PC-3 (cell line): ENCODE measurements at regions not wholly inside any gene's neighbourhood (a gene's known extent, or its start where the extent isn't known, plus 50 kb on each side); places are given as distances from the start of the nearest gene placed in this dataset.
"Not testable (repeated sequence)": the region's sequence is repeated elsewhere in the genome, so short reads cannot be mapped to it uniquely, and the experiment has no call there.

Source experiments
- ATAC-seq: fragments of 200-7000 bp; cut with Tn5 transposase; 2 replicates; pipeline ENCODE4 v1.9.1; 2020; ENCODE audit warnings: mild to moderate bottlenecking, moderate library complexity
- BruUV-seq: library from RNA; stranded (reverse); fragments of 400-500 nt; replicated peaks from 2 replicates; lab custom pipeline; 2021; lab: Mats Ljungman, UMichigan
- CTCF ChIA-PET: fragments of 300-600 bp; sonication (Branson Sonifier 250); formaldehyde crosslinking; loops from one replicate; lab custom pipeline; 2022; ENCODE audit warnings: antibody characterized with exemption; lab: Charles Lee
- POLR2A ChIA-PET: fragments of 300-600 bp; sonication (Branson Sonifier 250); formaldehyde crosslinking; loops from one replicate; lab custom pipeline; 2022; ENCODE audit warnings: antibody characterized with exemption; ENCODE audit not compliant: unreplicated experiment; lab: Charles Lee
- DNase-seq: peaks from one replicate; pipeline ENCODE4 v3.0.0-alpha.2; 2015
- H2AFZ ChIP-seq: fragments of 300-600 bp; sonication (generic); 2 replicates; pipeline ENCODE4 v1.6.0; 2016; ENCODE audit warnings: antibody characterized with exemption, low read length
- H3F3A ChIP-seq: fragments of 300-600 bp; sonication (generic); one replicate; pipeline ENCODE4 v1.6.0; 2017; ENCODE audit warnings: antibody characterized with exemption, low read length, control low read depth, mild to moderate bottlenecking; ENCODE audit not compliant: unreplicated experiment
- H3K27ac ChIP-seq: fragments of 300-600 bp; sonication (generic); 2 replicates; pipeline ENCODE4 v1.5.1; 2016; ENCODE audit warnings: mild to moderate bottlenecking, low read length
- H3K27me3 ChIP-seq: fragments of 300-600 bp; sonication (generic); 2 replicates; pipeline ENCODE4 v1.6.1; 2016; ENCODE audit warnings: low read length, mixed read lengths
- H3K36me3 ChIP-seq: fragments of 300-600 bp; sonication (generic); 2 replicates; pipeline ENCODE4 v1.6.1; 2016; ENCODE audit warnings: low read depth, mixed run types, low read length, mixed read lengths
- H3K4me1 ChIP-seq: fragments of 300-600 bp; sonication (generic); 2 replicates; pipeline ENCODE4 v1.5.1; 2016; ENCODE audit warnings: low read length; ENCODE audit not compliant: insufficient read depth
- H3K4me2 ChIP-seq: fragments of 300-600 bp; sonication (generic); 2 replicates; pipeline ENCODE4 v1.6.0; 2016; ENCODE audit warnings: low read length
- H3K4me3 ChIP-seq: fragments of 300-600 bp; sonication (generic); 2 replicates; pipeline ENCODE4 v1.5.1; 2016; ENCODE audit warnings: mild to moderate bottlenecking, low read length, mixed read lengths
- H3K79me2 ChIP-seq: fragments of 300-600 bp; sonication (generic); 2 replicates; pipeline ENCODE4 v1.6.1; 2017; ENCODE audit warnings: low read length, mixed read lengths
- H3K9ac ChIP-seq: fragments of 300-600 bp; sonication (generic); 2 replicates; pipeline ENCODE4 v1.6.0; 2016; ENCODE audit warnings: mild to moderate bottlenecking, low read length
- H3K9me2 ChIP-seq: fragments of 300-600 bp; sonication (generic); replicated peaks from 2 replicates; pipeline ENCODE4 v1.6.1; 2016; ENCODE audit warnings: mixed run types, low read length, mixed read lengths
- H3K9me3 ChIP-seq: fragments of 300-600 bp; sonication (generic); 2 replicates; pipeline ENCODE4 v1.6.1; 2016; ENCODE audit warnings: low read length, mixed read lengths
- H4K20me1 ChIP-seq: fragments of 300-600 bp; sonication (generic); 2 replicates; pipeline ENCODE4 v1.6.1; 2016; ENCODE audit warnings: low read length, mixed read lengths
- CTCF ChIP-seq: fragments of 300-600 bp; sonication (generic); conservative IDR thresholded peaks from 2 replicates; pipeline ENCODE4 v1.5.1; 2017; ENCODE audit warnings: antibody characterized with exemption, low read depth, mild to moderate bottlenecking, low read length
- EZH2 ChIP-seq: fragments of 300-600 bp; sonication (generic); IDR thresholded peaks from one replicate; pipeline ENCODE4 v1.6.1; 2017; ENCODE audit warnings: antibody characterized with exemption, mild to moderate bottlenecking, low read length; ENCODE audit not compliant: unreplicated experiment
- EZH2phosphoT487 ChIP-seq: fragments of 300-600 bp; sonication (generic); IDR thresholded peaks from 2 replicates; pipeline ENCODE4 v1.6.1; 2018; ENCODE audit warnings: mild to moderate bottlenecking, antibody characterized with exemption, low read length, borderline replicate concordance
- intact Hi-C: fragments of 100-400 bp; cut with micrococcal nuclease; formaldehyde crosslinking; loops from 2 replicates; pipeline ENCODE4 v1.9.0; 2023

GRCh38 chr7:89618274-89618673 lies 536.0 kb upstream of the STEAP1 start:
- no peak overlapping the region for H3K4me2 ChIP-seq
- H3K27me3 ChIP-seq = no peaks in the 10 kb centered on the region
- ChIA-PET CTCF (no interaction called here), POLR2A (no interaction called here)
- no peaks in the 10 kb centered on the region for H3K79me2 ChIP-seq
- no peak overlapping the region for H3K9ac ChIP-seq
- H3K4me3 ChIP-seq = no peak overlapping the region
- no peaks in the 10 kb centered on the region for H3K9me3 ChIP-seq
- no peaks in the 10 kb centered on the region for H3K9me2 ChIP-seq
- H2AFZ ChIP-seq = no peak overlapping the region
- intact Hi-C loops = no loop called here
- no peaks in the 10 kb centered on the region for H3K36me3 ChIP-seq
- no peak for DNase-seq
- no peaks in the 10 kb centered on the region for H3K4me1 ChIP-seq
- TF ChIP-seq EZH2phosphoT487 (no peak), EZH2 (no peak), CTCF (no peak)
- H4K20me1 ChIP-seq = no peaks in the 10 kb centered on the region
- H3K27ac ChIP-seq = no peak overlapping the region
- BruUV-seq = no TSS peak
- no peaks in the 10 kb centered on the region for H3F3A ChIP-seq
- no peak for ATAC-seq

GRCh38 chr7:89621925-89622641 lies 532.2 kb upstream of the STEAP1 start:
- Histone ChIP-seq H3K9me2 (no peaks in the 10 kb centered on the region), H4K20me1 (no peaks in the 10 kb centered on the region), H3K79me2 (no peaks in the 10 kb centered on the region), H3F3A (no peaks in the 10 kb centered on the region), H3K4me3 (no peak overlapping the region), H3K27me3 (no peaks in the 10 kb centered on the region), H3K27ac (no peak overlapping the region), H3K4me2 (no peak overlapping the region), H3K36me3 (no peaks in the 10 kb centered on the region), H3K4me1 (no peaks in the 10 kb centered on the region), H2AFZ (no peak overlapping the region), H3K9me3 (no peaks in the 10 kb centered on the region), H3K9ac (no peak overlapping the region)
- no peak for ATAC-seq
- TF ChIP-seq EZH2phosphoT487 = no peak
- no peak for TF ChIP-seq EZH2
- no peak for TF ChIP-seq CTCF
- no TSS peak for BruUV-seq
- no peak for DNase-seq
- ChIA-PET POLR2A (no interaction called here), CTCF (no interaction called here)
- intact Hi-C loops = loop anchor here (2.0 to 10.0 kb wide), 6 partner anchors 287 to 1075 kb away; no protein-coding TSS in a partner anchor

GRCh38 chr7:89623018-89623672 lies 531.1 kb upstream of the STEAP1 start:
- ChIA-PET CTCF (interaction anchor here (0.5 kb wide), 5 partner anchors 88 to 1076 kb away, joined by 3 to 5 read pairs (median 3); no protein-coding TSS in a partner anchor), POLR2A (no interaction called here)
- no peaks in the 10 kb centered on the region for H3K36me3 ChIP-seq
- H3K27ac ChIP-seq = no peak overlapping the region
- no peak overlapping the region for H3K4me3 ChIP-seq
- no peaks in the 10 kb centered on the region for H3K9me2 ChIP-seq
- no peaks in the 10 kb centered on the region for H3K79me2 ChIP-seq
- intact Hi-C loops = loop anchor here (2.0 to 10.0 kb wide), 6 partner anchors 288 to 1076 kb away; no protein-coding TSS in a partner anchor
- no peak for TF ChIP-seq EZH2
- peak; percentile 72 for TF ChIP-seq CTCF
- no peak for TF ChIP-seq EZH2phosphoT487
- ATAC-seq (peak; percentile 84), DNase-seq (peak; percentile 52)
- H3F3A ChIP-seq = no peaks in the 10 kb centered on the region
- H3K4me2 ChIP-seq = no peak overlapping the region
- no peaks in the 10 kb centered on the region for H4K20me1 ChIP-seq
- no peak overlapping the region for H3K9ac ChIP-seq
- no peaks in the 10 kb centered on the region for H3K4me1 ChIP-seq
- H3K9me3 ChIP-seq = no peaks in the 10 kb centered on the region
- H3K27me3 ChIP-seq = no peaks in the 10 kb centered on the region
- no TSS peak for BruUV-seq
- no peak overlapping the region for H2AFZ ChIP-seq

- BruUV-seq, H3K4me3 ChIP-seq, ATAC-seq, POLR2A ChIA-PET, H3K36me3 ChIP-seq, CTCF ChIA-PET, H3K27me3 ChIP-seq, H3K9me3 ChIP-seq, H3K27ac ChIP-seq, H3K4me1 ChIP-seq, H4K20me1 ChIP-seq, H3K4me2 ChIP-seq, H2AFZ ChIP-seq, H3K79me2 ChIP-seq, H3F3A ChIP-seq, H3K9me2 ChIP-seq, H3K9ac ChIP-seq: not testable (repeated sequence)
- DNase-seq = peak; percentile 10
- intact Hi-C loops = loop anchor here (5.0 to 10.0 kb wide), 3 partner anchors 491 to 1077 kb away; no protein-coding TSS in a partner anchor
Observed at GRCh38 chr7:89624155-89624554, 530.1 kb upstream of the STEAP1 start.
